ENCODE measurements at regions not wholly inside any gene's neighbourhood (a gene's known extent, or its start where the extent isn't known, plus 50 kb on each side); places are given as distances from the start of the nearest gene placed in this dataset.

GRCh38 chr3:38996193-38996592 is 55.6 kb downstream of the SCN11A start:
- Histone ChIP-seq H2BK12ac (ENCODE audit: low read depth, low read length) (no peak overlapping the region), H3K56ac (replicated peaks; ENCODE audit: insufficient read length, low read depth, low read length) (no peak overlapping the region), H4K8ac (ENCODE audit: extremely low read depth, insufficient read depth, low read length) (no peak overlapping the region), H3K23me2 (ENCODE audit: low read depth, low read length) (no peaks in the 10 kb centered on the region), H3K4me1 (replicated peaks in 1 of 4; ENCODE audit: control insufficient read depth in 3 of 4, insufficient read depth in 4 of 4, low read length in 3 of 4) (no peaks in the 10 kb centered on the region; a peak in 2 of 7 replicates), H3K4me3 (ENCODE audit: extremely low read depth in 1 of 4, insufficient read depth in 2 of 4, low read depth in 3 of 4, low read length in 4 of 4) (no peak overlapping the region), H2AK5ac (ENCODE audit: low read depth, low read length) (no peak overlapping the region), H3K79me1 (ENCODE audit: low read depth, low read length) (no peaks in the 10 kb centered on the region), H3K79me2 (ENCODE audit: control insufficient read depth in 1 of 2, insufficient read depth in 2 of 2, low read length in 2 of 2) (no peaks in the 10 kb centered on the region), H3K18ac (ENCODE audit: extremely low read depth, low read length) (no peak overlapping the region), H3K27me3 (replicated peaks in 1 of 4; ENCODE audit: control insufficient read depth in 3 of 4, extremely low read depth in 1 of 4, insufficient read depth in 3 of 4, low read length in 3 of 4) (no peaks in the 10 kb centered on the region), H2BK15ac (ENCODE audit: low read length) (no peak overlapping the region), H2BK120ac (replicated peaks; ENCODE audit: low read depth, low read length) (no peak overlapping the region), H3K14ac (ENCODE audit: insufficient read length) (no peak overlapping the region), H4K20me1 (replicated peaks in 1 of 2; ENCODE audit: control insufficient read depth in 1 of 2, insufficient read depth in 2 of 2, low read length in 2 of 2) (no peaks in the 10 kb centered on the region), H3K4me2 (ENCODE audit: insufficient read depth in 1 of 2, low read depth in 2 of 2, low read length in 2 of 2) (no peak overlapping the region), H2AFZ (ENCODE audit: low read length) (no peak overlapping the region), H3K9me3 (ENCODE audit: insufficient read depth in 2 of 2, low read depth in 1 of 2, low read length in 1 of 2) (no peaks in the 10 kb centered on the region), H3K4ac (replicated peaks; ENCODE audit: insufficient read length, low read depth, low read length) (no peak overlapping the region), H2BK20ac (ENCODE audit: low read length) (no peak overlapping the region), H3K23ac (ENCODE audit: insufficient read length) (no peak overlapping the region), H4K5ac (ENCODE audit: insufficient read length, low read depth, low read length) (no peak overlapping the region), H4K91ac (replicated peaks; ENCODE audit: insufficient read length, low read length) (no peak overlapping the region), H2BK5ac (ENCODE audit: low read depth, low read length) (no peak overlapping the region), H3K27ac (ENCODE audit: low read depth, low read length) (no peak overlapping the region), H3K36me3 (ENCODE audit: control insufficient read depth in 2 of 4, insufficient read depth in 4 of 4, low read length in 3 of 4) (no peaks in the 10 kb centered on the region), H3K9ac (replicated peaks in 1 of 4; ENCODE audit: extremely low read depth in 1 of 4, low read depth in 3 of 4, low read length in 3 of 4) (no peak overlapping the region)
- FAIRE-seq: no peak
- no peak for DNase-seq (ENCODE audit: low read depth in 1 of 2, low spot score in 2 of 2)
- WGBS, 2 experiments (ENCODE audit: extremely low coverage in 1 of 2, insufficient coverage in 1 of 2, insufficient read length in 1 of 2, insufficient replicate concordance in 2 of 2, low coverage in 1 of 2, low lambda C conversion rate in 2 of 2, missing lambda C conversion rate in 1 of 2): 91% methylated on average over 1 of the region's 1 CpG; no CpG with 5 or more reads in 1 of the 2 experiments
- ChIA-PET CTCF (ENCODE audit: partially characterized antibody) (no interaction called here), POLR2A (ENCODE audit: partially characterized antibody) (no interaction called here)
- TF ChIP-seq SIN3A (conservative IDR thresholded peaks at IDR 0.05 in 1 of 2, IDR thresholded peaks at IDR 0.05 in 1 of 2; ENCODE audit: low read depth in 1 of 2, low read length in 2 of 2): no peak
- no peak for TF ChIP-seq NANOG (IDR thresholded peaks at IDR 0.05; ENCODE audit: insufficient read depth, low read depth, low read length, poor library complexity, severe bottlenecking)
- TF ChIP-seq CBX8 (IDR thresholded peaks at IDR 0.05; ENCODE audit: borderline replicate concordance, low read depth, low read length): no peak
- TF ChIP-seq PHF8 (conservative IDR thresholded peaks at IDR 0.05; ENCODE audit: low read depth, low read length): no peak
- no peak for TF ChIP-seq MAX (IDR thresholded peaks at IDR 0.05)
- TF ChIP-seq SIRT6 (IDR thresholded peaks at IDR 0.05; ENCODE audit: low read length): no peak
- TF ChIP-seq HDAC6 (IDR thresholded peaks at IDR 0.05; ENCODE audit: low read depth, low read length): no peak
- no peak for TF ChIP-seq EZH2 (IDR thresholded peaks at IDR 0.05; ENCODE audit: low read depth, low read length, severe bottlenecking)
- TF ChIP-seq RFX5 (IDR thresholded peaks at IDR 0.05; ENCODE audit: borderline replicate concordance, low read depth, low read length): no peak
- TF ChIP-seq HDAC2 (IDR thresholded peaks at IDR 0.05; ENCODE audit: borderline replicate concordance in 1 of 2, low read depth in 2 of 2, low read length in 2 of 2): no peak
- no peak for TF ChIP-seq EGR1 (IDR thresholded peaks at IDR 0.05; ENCODE audit: borderline replicate concordance, low read depth, low read length)
- TF ChIP-seq BRCA1 (IDR thresholded peaks at IDR 0.05; ENCODE audit: low read depth, low read length): no peak
- TF ChIP-seq, protein P1, sequence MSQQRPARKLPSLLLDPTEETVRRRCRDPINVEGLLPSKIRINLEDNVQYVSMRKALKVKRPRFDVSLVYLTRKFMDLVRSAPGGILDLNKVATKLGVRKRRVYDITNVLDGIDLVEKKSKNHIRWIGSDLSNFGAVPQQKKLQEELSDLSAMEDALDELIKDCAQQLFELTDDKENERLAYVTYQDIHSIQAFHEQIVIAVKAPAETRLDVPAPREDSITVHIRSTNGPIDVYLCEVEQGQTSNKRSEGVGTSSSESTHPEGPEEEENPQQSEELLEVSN (IDR thresholded peaks at IDR 0.05): no peak
- no peak for TF ChIP-seq KDM5A (IDR thresholded peaks at IDR 0.05; ENCODE audit: low read length)

Data from H1 (cell line).